Activated CD4-positive, alpha-beta memory T cell treated with anti-CD3 and anti-CD28 coated beads, Interleukin-2, amount 10 ng/mL, durations not matched to agents 7 days and 5 days (primary cell): ENCODE measurements at regions not wholly inside any gene's neighbourhood (a gene's known extent, or its start where the extent isn't known, plus 50 kb on each side); places are given as distances from the start of the nearest gene placed in this dataset.

ENCODE experiments used
- CTCF ChIA-PET: fragments of 350-600 bp; sonication (Branson Sonifier 250); formaldehyde crosslinking; loops from one replicate; lab custom pipeline; 2021; ENCODE audit warnings: antibody characterized with exemption, inconsistent platforms; lab: Charles Lee
- POLR2A ChIA-PET: fragments of 350-600 bp; sonication (Branson Sonifier 250); formaldehyde crosslinking; loops from one replicate; lab custom pipeline; 2021; ENCODE audit warnings: antibody characterized with exemption; lab: Charles Lee
- DNase-seq: peaks from one replicate; pipeline ENCODE4 v3.0.0-alpha.2; 2020
- H3K27ac Mint-ChIP-seq: one replicate; pipeline ENCODE4 v1.8.0; 2021; ENCODE audit warnings: mild to moderate bottlenecking, mixed read lengths
- H3K27me3 Mint-ChIP-seq: one replicate; pipeline ENCODE4 v1.8.0; 2021; ENCODE audit warnings: mixed read lengths
- H3K36me3 Mint-ChIP-seq: one replicate; pipeline ENCODE4 v1.8.0; 2021; ENCODE audit warnings: low read depth, mixed read lengths
- H3K4me1 Mint-ChIP-seq: one replicate; pipeline ENCODE4 v1.8.0; 2021; ENCODE audit warnings: mixed read lengths
- H3K4me3 Mint-ChIP-seq: one replicate; pipeline ENCODE4 v1.8.0; 2021; ENCODE audit warnings: mild to moderate bottlenecking, mixed read lengths
- H3K9me3 Mint-ChIP-seq: one replicate; pipeline ENCODE4 v1.8.0; 2021; ENCODE audit warnings: mixed read lengths

- DNase-seq, result no peak
- no peaks in the 10 kb centered on the region for H3K4me1 Mint-ChIP-seq
- H3K4me3 Mint-ChIP-seq, result no peak overlapping the region
- ChIA-PET CTCF (no interaction called here), POLR2A (no interaction called here)
- peaks cover 12% of the 10 kb centered on the region for H3K9me3 Mint-ChIP-seq
- peaks cover 3% of the 10 kb centered on the region for H3K36me3 Mint-ChIP-seq
- H3K27me3 Mint-ChIP-seq, result peaks cover 3% of the 10 kb centered on the region
- no peak overlapping the region for H3K27ac Mint-ChIP-seq
Observed at GRCh38 chr2:105691947-105692390, 52.7 kb upstream of the NCK2 start.

- peaks cover 3% of the 10 kb centered on the region for H3K36me3 Mint-ChIP-seq
- H3K4me1 Mint-ChIP-seq, result no peaks in the 10 kb centered on the region
- CTCF ChIA-PET, result no interaction called here
- no peak for DNase-seq
- no peak overlapping the region for H3K27ac Mint-ChIP-seq
- POLR2A ChIA-PET, result no interaction called here
- no peak overlapping the region for H3K4me3 Mint-ChIP-seq
- H3K9me3 Mint-ChIP-seq, result peaks cover 10% of the 10 kb centered on the region
- H3K27me3 Mint-ChIP-seq, result peaks cover 2% of the 10 kb centered on the region
Observed at GRCh38 chr2:105690566-105690965, 54.1 kb upstream of the NCK2 start.

- peaks cover 2% of the 10 kb centered on the region for H3K27me3 Mint-ChIP-seq
- DNase-seq, result no peak
- peaks cover 10% of the 10 kb centered on the region for H3K9me3 Mint-ChIP-seq
- no peaks in the 10 kb centered on the region for H3K4me1 Mint-ChIP-seq
- no peak overlapping the region for H3K4me3 Mint-ChIP-seq
- H3K27ac Mint-ChIP-seq, result no peak overlapping the region
- ChIA-PET POLR2A (no interaction called here), CTCF (no interaction called here)
- H3K36me3 Mint-ChIP-seq, result peaks cover 3% of the 10 kb centered on the region
Observed at GRCh38 chr2:105689484-105689883, 55.2 kb upstream of the NCK2 start.

GRCh38 chr2:105688946-105689345 is 55.8 kb upstream of the NCK2 start:
- Mint-ChIP-seq H3K27me3 (peaks cover 2% of the 10 kb centered on the region), H3K4me1 (no peaks in the 10 kb centered on the region), H3K36me3 (peaks cover 3% of the 10 kb centered on the region), H3K9me3 (peaks cover 6% of the 10 kb centered on the region), H3K4me3 (no peak overlapping the region), H3K27ac (no peak overlapping the region)
- no peak for DNase-seq
- ChIA-PET CTCF (no interaction called here), POLR2A (no interaction called here)

GRCh38 chr2:105686588-105686987 is 58.1 kb upstream of the NCK2 start:
- no peaks in the 10 kb centered on the region for H3K4me1 Mint-ChIP-seq
- peaks cover 4% of the 10 kb centered on the region for H3K9me3 Mint-ChIP-seq
- peaks cover 4% of the 10 kb centered on the region for H3K27me3 Mint-ChIP-seq
- H3K27ac Mint-ChIP-seq, result no peak overlapping the region
- ChIA-PET POLR2A (no interaction called here), CTCF (no interaction called here)
- peaks cover 3% of the 10 kb centered on the region for H3K36me3 Mint-ChIP-seq
- H3K4me3 Mint-ChIP-seq, result no peak overlapping the region
- no peak for DNase-seq

GRCh38 chr2:105683011-105683492 is 61.7 kb upstream of the NCK2 start:
- Mint-ChIP-seq H3K27ac (no peak overlapping the region), H3K9me3 (no peaks in the 10 kb centered on the region)
- POLR2A ChIA-PET, result no interaction called here

GRCh38 chr2:105682401-105682800 is 62.3 kb upstream of the NCK2 start:
- H3K27me3 Mint-ChIP-seq, result peaks cover 4% of the 10 kb centered on the region
- H3K36me3 Mint-ChIP-seq, result no peaks in the 10 kb centered on the region
- no peak for DNase-seq
- ChIA-PET CTCF (no interaction called here), POLR2A (no interaction called here)
- H3K4me1 Mint-ChIP-seq, result peaks cover 11% of the 10 kb centered on the region
- no peaks in the 10 kb centered on the region for H3K9me3 Mint-ChIP-seq
- H3K27ac Mint-ChIP-seq, result no peak overlapping the region
- no peak overlapping the region for H3K4me3 Mint-ChIP-seq

More at GRCh38 chr2:105683011-105683492, 61.7 kb upstream of the NCK2 start:
- Mint-ChIP-seq H3K4me3 (no peak overlapping the region), H3K36me3 (no peaks in the 10 kb centered on the region), H3K4me1 (peaks cover 10% of the 10 kb centered on the region), H3K27me3 (peaks cover 4% of the 10 kb centered on the region)
- DNase-seq, result no peak
- CTCF ChIA-PET, result no interaction called here

- ChIA-PET POLR2A (no interaction called here), CTCF (no interaction called here)
- no peak for DNase-seq
- peaks cover 11% of the 10 kb centered on the region for H3K4me1 Mint-ChIP-seq
- H3K4me3 Mint-ChIP-seq, result no peak overlapping the region
- no peaks in the 10 kb centered on the region for H3K9me3 Mint-ChIP-seq
- no peak overlapping the region for H3K27ac Mint-ChIP-seq
- no peaks in the 10 kb centered on the region for H3K36me3 Mint-ChIP-seq
- H3K27me3 Mint-ChIP-seq, result peaks cover 4% of the 10 kb centered on the region
Observed at GRCh38 chr2:105681927-105682326, 62.8 kb upstream of the NCK2 start.

GRCh38 chr2:105680357-105680756 is 64.4 kb upstream of the NCK2 start:
- DNase-seq, result no peak
- Mint-ChIP-seq H3K27me3 (peaks cover 4% of the 10 kb centered on the region), H3K4me3 (no peak overlapping the region), H3K4me1 (peaks cover 13% of the 10 kb centered on the region), H3K9me3 (no peaks in the 10 kb centered on the region), H3K36me3 (no peaks in the 10 kb centered on the region), H3K27ac (no peak overlapping the region)
- POLR2A ChIA-PET, result no interaction called here
- CTCF ChIA-PET, result no interaction called here

GRCh38 chr2:105678346-105678745 is 66.4 kb upstream of the NCK2 start:
- ChIA-PET CTCF (no interaction called here), POLR2A (no interaction called here)
- Mint-ChIP-seq H3K9me3 (no peaks in the 10 kb centered on the region), H3K4me1 (peaks cover 24% of the 10 kb centered on the region), H3K27me3 (peaks cover 2% of the 10 kb centered on the region), H3K36me3 (no peaks in the 10 kb centered on the region), H3K27ac (no peak overlapping the region), H3K4me3 (no peak overlapping the region)
- no peak for DNase-seq

GRCh38 chr2:105677901-105678300 is 66.8 kb upstream of the NCK2 start:
- ChIA-PET POLR2A (no interaction called here), CTCF (no interaction called here)
- DNase-seq, result no peak
- no peak overlapping the region for H3K27ac Mint-ChIP-seq
- no peaks in the 10 kb centered on the region for H3K36me3 Mint-ChIP-seq
- H3K27me3 Mint-ChIP-seq, result no peaks in the 10 kb centered on the region
- H3K4me1 Mint-ChIP-seq, result peaks cover 24% of the 10 kb centered on the region
- no peaks in the 10 kb centered on the region for H3K9me3 Mint-ChIP-seq
- no peak overlapping the region for H3K4me3 Mint-ChIP-seq

- H3K4me3 Mint-ChIP-seq, result no peak overlapping the region
- H3K27me3 Mint-ChIP-seq, result no peaks in the 10 kb centered on the region
- H3K36me3 Mint-ChIP-seq, result no peaks in the 10 kb centered on the region
- ChIA-PET POLR2A (no interaction called here), CTCF (no interaction called here)
- H3K27ac Mint-ChIP-seq, result no peak overlapping the region
- H3K4me1 Mint-ChIP-seq, result peaks cover 24% of the 10 kb centered on the region
- H3K9me3 Mint-ChIP-seq, result no peaks in the 10 kb centered on the region
- no peak for DNase-seq
Observed at GRCh38 chr2:105675841-105676240, 68.9 kb upstream of the NCK2 start.

GRCh38 chr2:105674859-105675541 is 69.7 kb upstream of the NCK2 start:
- Mint-ChIP-seq H3K9me3 (no peaks in the 10 kb centered on the region), H3K27ac (no peak overlapping the region), H3K27me3 (no peaks in the 10 kb centered on the region), H3K4me1 (peaks cover 24% of the 10 kb centered on the region), H3K4me3 (no peak overlapping the region), H3K36me3 (no peaks in the 10 kb centered on the region)
- ChIA-PET POLR2A (no interaction called here), CTCF (interaction anchor here (0.5 kb wide), 1 partner anchor 13 kb away, joined by 3 read pairs; no protein-coding TSS in a partner anchor)
- peak; percentile 24 for DNase-seq

GRCh38 chr2:105674401-105674800 is 70.3 kb upstream of the NCK2 start:
- H3K4me1 Mint-ChIP-seq, result peaks cover 24% of the 10 kb centered on the region
- H3K27ac Mint-ChIP-seq, result no peak overlapping the region
- peaks cover 1% of the 10 kb centered on the region for H3K9me3 Mint-ChIP-seq
- ChIA-PET POLR2A (no interaction called here), CTCF (no interaction called here)
- no peaks in the 10 kb centered on the region for H3K27me3 Mint-ChIP-seq
- H3K4me3 Mint-ChIP-seq, result no peak overlapping the region
- no peak for DNase-seq
- H3K36me3 Mint-ChIP-seq, result no peaks in the 10 kb centered on the region
